Aorta (tissue), 5 donors: ENCODE measurements at regions not wholly inside any gene's neighbourhood (a gene's known extent, or its start where the extent isn't known, plus 50 kb on each side); places are given as distances from the start of the nearest gene placed in this dataset.

Experiments used
- ATAC-seq: fragments of 200-7000 bp; cut with Tn5 transposase; one replicate; pipeline ENCODE4 v1.9.1; 2022; ENCODE audit warnings: moderate library complexity; ENCODE audit not compliant: low FRiP score
- DNase-seq, 2 donors: peaks; one replicate each; pipeline ENCODE4 v3.0.0-alpha.2; 2020
- H3K27ac ChIP-seq, 2 donors: one replicate each; pipeline ENCODE4 v1.5.1; 2013; ENCODE audit warnings: low read length in 2 of 2, mild to moderate bottlenecking in 2 of 2, moderate library complexity in 2 of 2, control low read depth in 1 of 2, inconsistent platforms in 1 of 2, low read depth in 1 of 2
- H3K27me3 ChIP-seq, 2 donors: one replicate each; pipeline ENCODE4 v1.6.1; 2013; ENCODE audit warnings: control low read depth in 1 of 2, low read length in 1 of 2, mild to moderate bottlenecking in 1 of 2, moderate library complexity in 1 of 2; ENCODE audit not compliant: insufficient read depth in 2 of 2, control insufficient read depth in 1 of 2
- H3K36me3 ChIP-seq, 2 donors: one replicate each; pipeline ENCODE4 v1.6.1; 2013; ENCODE audit warnings: control low read depth in 1 of 2, low read length in 1 of 2, mild to moderate bottlenecking in 1 of 2; ENCODE audit not compliant: insufficient read depth in 2 of 2, control insufficient read depth in 1 of 2
- H3K4me1 ChIP-seq, 2 donors: one replicate each; pipeline ENCODE4 v1.6.1; 2013; ENCODE audit warnings: low read length in 2 of 2, control low read depth in 1 of 2, mild to moderate bottlenecking in 1 of 2, moderate library complexity in 1 of 2; ENCODE audit not compliant: insufficient read depth in 2 of 2, control insufficient read depth in 1 of 2
- H3K4me3 ChIP-seq, 2 donors: one replicate each; pipeline ENCODE4 v1.5.1; 2013; ENCODE audit warnings: low read length in 2 of 2, control low read depth in 1 of 2, mild to moderate bottlenecking in 1 of 2
- H3K9me3 ChIP-seq: one replicate; pipeline ENCODE4 v1.6.1; 2013; ENCODE audit warnings: mild to moderate bottlenecking, low read length; ENCODE audit not compliant: control insufficient read depth
- WGBS, 2 donors: extraction: QIAGEN DNeasy Blood & Tissue Kit; methylation state at CpG; one replicate each; pipeline ENCODE4 v1.1.7; 2013; 5-methylcytosine and 5-hydroxymethylcytosine counted together
- intact Hi-C, 2 donors: fragments of 100-400 bp; cut with DNase I; formaldehyde crosslinking; loops; one replicate each; pipeline versions ENCODE4 v1.14.2 to v1.15.0; 2022
- donor health status: healthy with polysubstance abuse.
- donor health status: Bipolar disorder and iron deficiency.
- donor health status: DM: no; HTN: no; CAD: no.
- donor health status: DM: no; HTN: no; CAD: no.
- donor health status: DM: yes; HTN: yes; CAD: no.

DNA sequence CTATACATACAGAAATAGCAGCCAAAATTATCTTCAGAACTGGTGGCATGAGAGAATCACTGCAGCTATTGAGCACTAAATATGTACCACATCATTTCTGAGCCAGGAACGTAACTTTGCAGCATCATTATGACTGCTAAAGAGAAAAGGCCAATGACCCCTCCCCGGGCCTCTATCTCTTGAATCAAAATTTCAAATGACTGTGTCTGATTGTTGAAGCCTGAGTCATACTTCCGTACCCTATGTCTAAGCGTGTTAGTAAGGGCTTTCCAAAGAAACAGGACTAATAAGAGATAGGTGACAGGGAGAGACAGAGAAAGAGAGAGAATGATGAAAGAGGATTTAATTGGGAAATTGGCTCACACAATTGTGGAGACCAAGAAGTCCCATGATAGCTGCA, 445.5 kb upstream of the SPANXN1 start:
- WGBS, 2 donors: 66 to 78% methylated on average over 4 of the region's 4 CpGs
- Histone ChIP-seq H3K36me3 (no peaks in the 10 kb centered on the region), H3K9me3 (no peaks in the 10 kb centered on the region), H3K4me3 (no peak overlapping the region), H3K27ac (no peak overlapping the region), H3K4me1 (no peaks in the 10 kb centered on the region), H3K27me3 (no peaks in the 10 kb centered on the region)
- no peak for ATAC-seq
- intact Hi-C loops: no loop called here
- DNase-seq: no peak

DNA sequence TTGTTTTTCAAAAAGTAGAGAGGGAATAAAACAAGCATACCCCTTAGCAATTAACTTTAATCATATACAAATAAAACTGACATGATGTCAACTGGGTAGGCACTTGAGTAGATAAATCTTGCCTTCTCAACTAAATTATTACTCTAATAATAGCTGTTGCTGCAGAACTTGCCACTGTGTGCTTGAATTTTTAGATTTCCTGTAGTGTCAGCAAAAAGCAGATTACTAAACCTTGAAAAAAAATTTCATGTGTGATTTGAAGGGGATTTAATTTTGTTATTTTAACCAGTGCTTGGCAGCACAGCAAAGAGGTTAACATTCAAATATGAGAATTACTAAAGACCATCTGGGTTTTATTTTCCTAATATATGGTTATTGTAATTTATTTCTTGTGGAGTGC, 438.3 kb upstream of the SPANXN1 start:
- Histone ChIP-seq H3K4me1 (no peaks in the 10 kb centered on the region), H3K27ac (no peak overlapping the region), H3K36me3 (no peaks in the 10 kb centered on the region), H3K4me3 (no peak overlapping the region), H3K9me3 (no peaks in the 10 kb centered on the region), H3K27me3 (no peaks in the 10 kb centered on the region)
- intact Hi-C loops: no loop called here
- DNase-seq: no peak
- ATAC-seq: no peak

GRCh38 chrX:144810539-144810938, 436.8 kb upstream of the SPANXN1 start:
- WGBS, 2 donors: 63 to 88% methylated on average over 1 of the region's 1 CpG
- intact Hi-C loops: no loop called here
- Histone ChIP-seq H3K27ac (no peak overlapping the region), H3K36me3 (no peaks in the 10 kb centered on the region), H3K4me3 (no peak overlapping the region), H3K4me1 (no peaks in the 10 kb centered on the region), H3K27me3 (no peaks in the 10 kb centered on the region), H3K9me3 (no peaks in the 10 kb centered on the region)
- no peak for DNase-seq
- no peak for ATAC-seq

DNA sequence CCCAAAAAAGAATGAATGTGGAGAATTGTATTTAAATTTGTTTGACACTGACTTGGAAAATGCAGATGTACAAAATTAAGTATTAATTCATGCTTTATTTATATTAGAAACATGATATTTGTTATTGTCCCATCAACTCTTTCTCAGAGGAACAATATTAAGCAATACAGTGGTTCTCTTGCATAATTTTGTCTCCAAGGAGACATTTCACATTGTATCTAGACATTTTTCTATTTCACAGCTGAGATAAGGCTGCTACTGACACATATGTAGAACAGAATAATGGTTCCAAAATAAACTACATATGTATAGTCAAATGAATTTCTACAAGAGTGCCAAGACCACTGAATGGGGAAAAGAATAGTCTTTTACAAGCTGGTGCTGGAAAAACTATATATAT, 427.9 kb upstream of the SPANXN1 start:
- ATAC-seq: no peak
- no peaks in the 10 kb centered on the region for H3K36me3 ChIP-seq
- no peaks in the 10 kb centered on the region for H3K4me1 ChIP-seq
- H3K27me3 ChIP-seq: no peaks in the 10 kb centered on the region
- no peak overlapping the region for H3K27ac ChIP-seq
- intact Hi-C loops: no loop called here
- H3K9me3 ChIP-seq: no peaks in the 10 kb centered on the region
- DNase-seq: no peak
- no peak overlapping the region for H3K4me3 ChIP-seq

DNA sequence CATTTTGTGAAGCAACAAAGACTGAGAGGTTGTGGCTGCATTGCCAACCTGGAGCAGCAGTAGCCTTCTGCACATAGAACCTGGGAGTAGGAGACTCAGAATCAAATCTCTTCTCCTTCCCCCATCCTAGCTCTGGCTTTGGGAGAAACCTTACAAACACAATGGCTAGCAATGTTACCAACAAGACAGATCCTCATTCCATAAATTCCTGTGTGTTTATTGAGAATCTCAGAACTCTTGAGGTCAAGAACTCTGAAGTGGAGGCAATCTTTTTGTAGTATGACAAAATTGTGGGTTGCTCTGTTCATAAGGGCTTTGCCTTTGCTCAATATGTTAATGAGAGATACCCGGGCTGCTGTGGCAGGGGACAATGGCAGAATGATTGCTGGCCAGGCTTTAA, 406.7 kb upstream of the SPANXN1 start:
- 35 to 47% methylated on average over 1 of the region's 1 CpG for WGBS, 2 donors

GRCh38 chrX:144849141-144849540, 398.2 kb upstream of the SPANXN1 start:
- Histone ChIP-seq H3K9me3 (peaks cover 1% of the 10 kb centered on the region), H3K4me1 (no peaks in the 10 kb centered on the region), H3K27me3 (no peaks in the 10 kb centered on the region), H3K27ac (no peak overlapping the region), H3K4me3 (no peak overlapping the region), H3K36me3 (no peaks in the 10 kb centered on the region)
- intact Hi-C loops: no loop called here
- ATAC-seq (no peak), DNase-seq (no peak)
- WGBS, 2 donors: 65 to 74% methylated on average over 2 of the region's 2 CpGs

More for the DNA sequence above, 406.7 kb upstream of the SPANXN1 start:
- Histone ChIP-seq H3K27ac (no peak overlapping the region), H3K4me3 (no peak overlapping the region), H3K27me3 (no peaks in the 10 kb centered on the region), H3K9me3 (no peaks in the 10 kb centered on the region), H3K4me1 (no peaks in the 10 kb centered on the region), H3K36me3 (no peaks in the 10 kb centered on the region)
- intact Hi-C loops: no loop called here
- DNase-seq: no peak
- ATAC-seq: no peak

DNA sequence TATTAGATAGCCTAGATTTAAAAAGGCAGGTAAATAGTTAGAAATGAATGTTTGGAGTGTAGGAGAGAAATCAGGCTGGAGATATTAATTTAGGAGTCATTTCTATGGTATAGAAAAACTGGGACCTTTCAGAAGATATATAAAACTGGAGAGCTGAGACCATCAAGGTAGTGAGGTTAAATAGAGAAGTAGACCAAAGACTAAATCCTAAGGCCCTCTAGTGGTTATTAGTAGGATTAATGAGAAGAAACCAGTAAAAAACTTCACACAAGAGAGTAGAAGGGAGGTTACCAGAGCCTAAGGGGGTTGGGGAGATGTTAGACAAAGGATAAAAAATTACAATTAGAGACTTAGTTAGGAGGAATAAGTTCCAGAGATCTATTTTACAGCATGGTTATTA, 351.0 kb upstream of the SPANXN1 start:
- Histone ChIP-seq H3K4me3 (no peak overlapping the region), H3K27me3 (no peaks in the 10 kb centered on the region), H3K27ac (no peak overlapping the region), H3K9me3 (no peaks in the 10 kb centered on the region), H3K4me1 (no peaks in the 10 kb centered on the region), H3K36me3 (no peaks in the 10 kb centered on the region)
- no peak for ATAC-seq
- intact Hi-C loops: no loop called here
- no peak for DNase-seq

- DNase-seq: no peak
- Histone ChIP-seq H3K4me1 (no peaks in the 10 kb centered on the region), H3K9me3 (no peaks in the 10 kb centered on the region), H3K36me3 (no peaks in the 10 kb centered on the region), H3K27ac (no peak overlapping the region), H3K4me3 (no peak overlapping the region), H3K27me3 (no peaks in the 10 kb centered on the region)
- WGBS, 2 donors: 59 to 71% methylated on average over 3 of the region's 3 CpGs
- intact Hi-C loops: no loop called here
- ATAC-seq: no peak
These were observed 345.8 kb upstream of the SPANXN1 start for GRCh38 chrX:144901521-144901920.

GRCh38 chrX:144916785-144917184, 330.5 kb upstream of the SPANXN1 start:
- H3K27ac ChIP-seq: no peak overlapping the region
- intact Hi-C loops: no loop called here
- H3K4me1 ChIP-seq: no peaks in the 10 kb centered on the region
- no peaks in the 10 kb centered on the region for H3K27me3 ChIP-seq
- ATAC-seq: no peak
- no peak overlapping the region for H3K4me3 ChIP-seq
- no peaks in the 10 kb centered on the region for H3K9me3 ChIP-seq
- H3K36me3 ChIP-seq: no peaks in the 10 kb centered on the region
- DNase-seq: no peak
- WGBS, 2 donors: 43 to 62% methylated on average over 2 of the region's 2 CpGs

GRCh38 chrX:144918936-144919335, 328.4 kb upstream of the SPANXN1 start:
- intact Hi-C loops: no loop called here
- Histone ChIP-seq H3K27ac (no peak overlapping the region), H3K4me1 (no peaks in the 10 kb centered on the region), H3K27me3 (no peaks in the 10 kb centered on the region), H3K9me3 (no peaks in the 10 kb centered on the region), H3K4me3 (no peak overlapping the region), H3K36me3 (no peaks in the 10 kb centered on the region)
- ATAC-seq (no peak), DNase-seq (no peak)
- 61 to 77% methylated on average over 4 of the region's 4 CpGs for WGBS, 2 donors
